ENCODE measurements at regions not wholly inside any gene's neighbourhood (a gene's known extent, or its start where the extent isn't known, plus 50 kb on each side); places are given as distances from the start of the nearest gene placed in this dataset.

DNA sequence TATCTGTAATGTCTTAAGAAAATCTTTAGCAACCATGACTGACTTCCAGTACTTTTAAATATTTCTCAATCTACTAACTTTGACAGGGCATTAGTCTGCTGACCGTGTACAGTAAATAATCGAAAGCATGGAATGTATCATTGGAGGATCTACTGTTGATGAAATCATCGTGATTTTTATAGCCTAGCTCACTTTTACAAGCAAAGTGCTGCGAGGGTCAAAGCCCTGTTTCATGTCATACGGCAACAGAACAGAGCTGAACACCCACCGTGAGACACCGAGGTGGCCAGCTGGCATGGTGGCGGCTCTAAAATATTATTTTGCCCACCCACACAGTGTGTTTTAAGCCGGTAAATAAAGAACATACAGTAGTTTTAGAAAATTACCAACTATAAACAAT, 679.3 kb downstream of the FAT4 start:
- TF ChIP-seq POLR2A (IDR thresholded peaks at IDR 0.05) (no peak), POLR2AphosphoS5 (IDR thresholded peaks at IDR 0.05) (no peak)

Data from spleen (tissue), 3 donors.